ENCODE measurements at regions not wholly inside any gene's neighbourhood (a gene's known extent, or its start where the extent isn't known, plus 50 kb on each side); places are given as distances from the start of the nearest gene placed in this dataset.

- DNase-seq (ENCODE audit: low spot score), result no peak
- in situ Hi-C loops (cut with MboI; ENCODE audit: low sequenced_read_pairs, unreplicated experiment), result loop anchor here (25.0 kb wide), 1 partner anchor 655 kb away; no protein-coding TSS in a partner anchor
- TF ChIP-seq CTCF (IDR thresholded peaks at IDR 0.05; ENCODE audit: borderline replicate concordance, control extremely low read depth, extremely low read depth, insufficient read depth, missing control alignments), result no peak
Measured at GRCh38 chr10:58956926-58957325, 219.5 kb upstream of the PHYHIPL start.

- DNase-seq (ENCODE audit: low spot score), result no peak
- in situ Hi-C loops (cut with MboI; ENCODE audit: low sequenced_read_pairs, unreplicated experiment), result loop anchor here (25.0 kb wide), 1 partner anchor 655 kb away; no protein-coding TSS in a partner anchor
- TF ChIP-seq CTCF (IDR thresholded peaks at IDR 0.05; ENCODE audit: borderline replicate concordance, control extremely low read depth, extremely low read depth, insufficient read depth, missing control alignments), result no peak
Measured at GRCh38 chr10:58957517-58957916, 218.9 kb upstream of the PHYHIPL start.

GRCh38 chr10:58963101-58963534, 213.3 kb upstream of the PHYHIPL start:
- DNase-seq (ENCODE audit: low spot score), result no peak
- in situ Hi-C loops (cut with MboI; ENCODE audit: low sequenced_read_pairs, unreplicated experiment), result loop anchor here (25.0 kb wide), 1 partner anchor 649 kb away; no protein-coding TSS in a partner anchor
- no peak for TF ChIP-seq CTCF (IDR thresholded peaks at IDR 0.05; ENCODE audit: borderline replicate concordance, control extremely low read depth, extremely low read depth, insufficient read depth, missing control alignments)

- TF ChIP-seq CTCF (IDR thresholded peaks at IDR 0.05; ENCODE audit: borderline replicate concordance, control extremely low read depth, extremely low read depth, insufficient read depth, missing control alignments), result no peak
- in situ Hi-C loops (cut with MboI; ENCODE audit: low sequenced_read_pairs, unreplicated experiment), result loop anchor here (25.0 kb wide), 1 partner anchor 649 kb away; no protein-coding TSS in a partner anchor
- no peak for DNase-seq (ENCODE audit: low spot score)
Measured at GRCh38 chr10:58963723-58964124, 212.7 kb upstream of the PHYHIPL start.

- TF ChIP-seq CTCF (IDR thresholded peaks at IDR 0.05; ENCODE audit: borderline replicate concordance, control extremely low read depth, extremely low read depth, insufficient read depth, missing control alignments), result no peak
- no peak for DNase-seq (ENCODE audit: low spot score)
- in situ Hi-C loops (cut with MboI; ENCODE audit: low sequenced_read_pairs, unreplicated experiment), result loop anchor here (25.0 kb wide), 1 partner anchor 646 kb away; no protein-coding TSS in a partner anchor
Measured at GRCh38 chr10:58965855-58966254, 210.6 kb upstream of the PHYHIPL start.

- in situ Hi-C loops (cut with MboI; ENCODE audit: low sequenced_read_pairs, unreplicated experiment), result loop anchor here (25.0 kb wide), 1 partner anchor 645 kb away; no protein-coding TSS in a partner anchor
- peak; percentile 17 for DNase-seq (ENCODE audit: low spot score)
- no peak for TF ChIP-seq CTCF (IDR thresholded peaks at IDR 0.05; ENCODE audit: borderline replicate concordance, control extremely low read depth, extremely low read depth, insufficient read depth, missing control alignments)
Measured at GRCh38 chr10:58967551-58968388, 208.7 kb upstream of the PHYHIPL start.
